Neuronal stem cell (in vitro differentiated cells): ENCODE measurements at regions not wholly inside any gene's neighbourhood (a gene's known extent, or its start where the extent isn't known, plus 50 kb on each side); places are given as distances from the start of the nearest gene placed in this dataset.

Experiments
- DNase-seq: peaks from one replicate; pipeline ENCODE4 v3.0.0-alpha.2; 2013; ENCODE audit warnings: low spot score
- H2AFZ ChIP-seq: one replicate; pipeline ENCODE4 v1.6.1; 2013; ENCODE audit warnings: mild to moderate bottlenecking, low read length, inconsistent platforms
- H2AK5ac ChIP-seq: 2 replicates; pipeline ENCODE4 v1.6.1; 2013; ENCODE audit warnings: low read depth, mild to moderate bottlenecking, inconsistent platforms, low read length, moderate library complexity, mixed read lengths
- H2BK120ac ChIP-seq: 2 replicates; pipeline ENCODE4 v1.6.1; 2013; ENCODE audit warnings: low read depth, mild to moderate bottlenecking, inconsistent platforms, low read length, moderate library complexity, mixed read lengths
- H2BK12ac ChIP-seq: one replicate; pipeline ENCODE4 v1.6.1; 2013; ENCODE audit warnings: low read length, inconsistent platforms
- H2BK15ac ChIP-seq: 2 replicates; pipeline ENCODE4 v1.6.1; 2013; ENCODE audit warnings: mild to moderate bottlenecking, low read length, inconsistent platforms, mixed read lengths
- H2BK5ac ChIP-seq: one replicate; pipeline ENCODE4 v1.6.1; 2013; ENCODE audit warnings: inconsistent platforms, mild to moderate bottlenecking, low read length, moderate library complexity
- H3K14ac ChIP-seq: one replicate; pipeline ENCODE4 v1.6.1; 2013; ENCODE audit warnings: low read length, inconsistent platforms
- H3K18ac ChIP-seq: 2 replicates; pipeline ENCODE4 v1.6.1; 2013; ENCODE audit warnings: low read length, inconsistent platforms
- H3K23ac ChIP-seq: 2 replicates; pipeline ENCODE4 v1.6.1; 2013; ENCODE audit warnings: low read depth, mild to moderate bottlenecking, mixed read lengths, low read length, inconsistent platforms; ENCODE audit not compliant: poor library complexity
- H3K27ac ChIP-seq: replicated peaks from 3 replicates; pipeline ENCODE4 v1.5.1; 2013; ENCODE audit warnings: low read length, inconsistent platforms
- H3K27me3 ChIP-seq, 3 experiments: 2 replicates each; pipeline ENCODE4 v1.6.1; 2013; ENCODE audit warnings: low read length in 3 of 3, mild to moderate bottlenecking in 2 of 3, inconsistent platforms in 1 of 3, low read depth in 1 of 3, mixed read lengths in 1 of 3, moderate library complexity in 1 of 3; ENCODE audit not compliant: control insufficient read depth in 3 of 3, insufficient read depth in 3 of 3
- H3K36me3 ChIP-seq, 2 donors: replicated peaks in 1 of 2; 2 replicates each; pipeline ENCODE4 v1.6.1; 2013; ENCODE audit warnings: low read length in 2 of 2; ENCODE audit not compliant: control insufficient read depth in 2 of 2, insufficient read depth in 2 of 2
- H3K4ac ChIP-seq: 2 replicates; pipeline ENCODE4 v1.6.1; 2013; ENCODE audit warnings: inconsistent platforms, mild to moderate bottlenecking, low read length, moderate library complexity
- H3K4me1 ChIP-seq, 2 donors: 1 replicate in 1 of 2; 2 replicates in 1 of 2; pipeline ENCODE4 v1.6.1; 2013; ENCODE audit warnings: low read length in 2 of 2, low read depth in 1 of 2; ENCODE audit not compliant: control insufficient read depth in 2 of 2, insufficient read depth in 1 of 2
- H3K4me2 ChIP-seq: one replicate; pipeline ENCODE4 v1.6.1; 2013; ENCODE audit warnings: mild to moderate bottlenecking, low read length, inconsistent platforms; ENCODE audit not compliant: insufficient read depth, poor library complexity, severe bottlenecking
- H3K4me3 ChIP-seq, 2 donors: 2 replicates each; pipeline ENCODE4 v1.5.1; 2013; ENCODE audit warnings: low read length in 2 of 2, mild to moderate bottlenecking in 2 of 2, inconsistent platforms in 1 of 2, moderate library complexity in 1 of 2
- H3K79me1 ChIP-seq: one replicate; pipeline ENCODE4 v1.6.1; 2013; ENCODE audit warnings: low read depth, mild to moderate bottlenecking, inconsistent platforms, low read length, moderate library complexity
- H3K9ac ChIP-seq: one replicate; pipeline ENCODE4 v1.6.1; 2013; ENCODE audit warnings: mild to moderate bottlenecking, low read depth, low read length, inconsistent platforms; ENCODE audit not compliant: poor library complexity
- H3K9me3 ChIP-seq, 2 donors: replicated peaks in 1 of 2; 2 replicates each; pipeline versions ENCODE3 to v1.6.1; 2013; ENCODE audit warnings: low read length in 2 of 2, mild to moderate bottlenecking in 2 of 2, inconsistent platforms in 1 of 2, low read depth in 1 of 2, mixed read lengths in 1 of 2, moderate library complexity in 1 of 2; ENCODE audit not compliant: control insufficient read depth in 2 of 2, insufficient read depth in 1 of 2
- H4K8ac ChIP-seq: one replicate; pipeline ENCODE4 v1.6.1; 2013; ENCODE audit warnings: low read depth, mild to moderate bottlenecking, inconsistent platforms, low read length, moderate library complexity
- H4K91ac ChIP-seq: one replicate; pipeline ENCODE4 v1.6.1; 2013; ENCODE audit warnings: low read length, low read depth, mild to moderate bottlenecking, inconsistent platforms; ENCODE audit not compliant: poor library complexity
- WGBS, 2 donors: extraction: QIAGEN DNeasy Blood & Tissue Kit; methylation state at CpG; one replicate each; pipeline ENCODE4 v1.1.7; 2013; ENCODE audit warnings: missing lambda C conversion rate in 2 of 2, mixed read lengths in 1 of 2; ENCODE audit not compliant: insufficient read length in 2 of 2, insufficient replicate concordance in 1 of 2; ENCODE audit errors: extremely low coverage in 2 of 2; 5-methylcytosine and 5-hydroxymethylcytosine counted together

DNA sequence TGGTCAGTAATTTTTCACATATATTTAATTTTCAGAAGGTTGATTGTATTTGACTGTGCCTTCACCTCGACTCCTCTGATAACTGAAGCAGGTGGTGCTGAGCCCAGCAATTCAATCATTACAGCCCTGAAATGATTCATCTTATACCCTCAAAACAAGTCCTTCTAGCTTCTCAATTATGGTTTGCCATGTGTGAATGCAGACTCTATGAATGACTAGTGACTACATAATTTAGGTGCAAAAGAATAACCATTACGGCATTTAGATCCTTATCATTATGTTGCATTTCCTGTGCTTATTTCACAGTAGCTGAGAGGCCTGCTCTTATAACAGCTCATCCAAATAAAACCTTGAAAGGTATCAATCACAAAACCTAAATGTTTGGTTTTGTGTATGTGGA is 54.0 kb upstream of the COL11A1 start:
- Histone ChIP-seq H3K18ac (no peak overlapping the region), H3K79me1 (no peaks in the 10 kb centered on the region), H3K4me2 (no peak overlapping the region), H3K27me3 (no peaks in the 10 kb centered on the region), H2BK5ac (no peak overlapping the region), H3K4me1 (no peaks in the 10 kb centered on the region), H3K9me3 (no peaks in the 10 kb centered on the region), H3K4ac (no peak overlapping the region), H2BK15ac (no peak overlapping the region), H2AFZ (no peak overlapping the region), H3K14ac (no peak overlapping the region), H2BK12ac (no peak overlapping the region), H3K23ac (no peak overlapping the region), H3K36me3 (no peaks in the 10 kb centered on the region), H2AK5ac (no peak overlapping the region), H3K9ac (no peak overlapping the region), H4K8ac (no peak overlapping the region), H4K91ac (no peak overlapping the region), H2BK120ac (no peak overlapping the region), H3K27ac (no peak overlapping the region), H3K4me3 (no peak overlapping the region)
- no CpG with 5 or more reads among the region's 2 CpGs for WGBS, 2 donors
- no peak for DNase-seq

DNA sequence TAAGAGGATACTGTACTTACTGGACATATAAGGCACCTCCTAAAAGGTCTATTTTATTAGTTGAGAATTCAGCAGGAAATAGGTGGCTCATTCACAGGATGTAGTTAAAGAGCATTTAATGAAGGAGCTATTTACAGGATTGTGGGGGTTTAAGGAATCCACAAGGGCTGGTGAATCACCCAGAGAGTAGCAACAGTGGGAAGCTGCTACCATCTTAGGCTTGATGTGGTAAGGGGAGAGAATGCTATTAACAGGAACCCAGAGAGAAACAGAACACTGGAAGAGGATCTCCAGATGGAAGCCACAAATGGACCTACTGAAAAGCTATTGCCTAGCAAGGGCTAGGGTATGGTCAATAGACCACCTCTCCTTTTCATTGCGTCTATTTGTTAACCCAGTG is 52.0 kb upstream of the COL11A1 start:
- Histone ChIP-seq H3K4ac (no peak overlapping the region), H2BK120ac (no peak overlapping the region)
- no CpG with 5 or more reads among the region's 1 CpG for WGBS, 2 donors

More for the DNA sequence above, 52.0 kb upstream of the COL11A1 start:
- no peaks in the 10 kb centered on the region for H3K4me1 ChIP-seq
- H3K9me3 ChIP-seq, result no peaks in the 10 kb centered on the region
- no peak overlapping the region for H2BK15ac ChIP-seq
- no peak overlapping the region for H3K18ac ChIP-seq
- H3K27ac ChIP-seq, result no peak overlapping the region
- peak overlapping the region; percentile 49 for H2AFZ ChIP-seq
- H4K8ac ChIP-seq, result no peak overlapping the region
- H3K23ac ChIP-seq, result no peak overlapping the region
- no peak overlapping the region for H3K4me3 ChIP-seq
- H2AK5ac ChIP-seq, result no peak overlapping the region
- H4K91ac ChIP-seq, result no peak overlapping the region
- no peak overlapping the region for H2BK12ac ChIP-seq
- H2BK5ac ChIP-seq, result no peak overlapping the region
- H3K9ac ChIP-seq, result no peak overlapping the region
- H3K36me3 ChIP-seq, result no peaks in the 10 kb centered on the region
- no peak overlapping the region for H3K14ac ChIP-seq
- no peak overlapping the region for H3K4me2 ChIP-seq
- H3K79me1 ChIP-seq, result no peaks in the 10 kb centered on the region
- H3K27me3 ChIP-seq, result no peaks in the 10 kb centered on the region
- DNase-seq, result no peak
